K562 (cell line): ENCODE measurements at regions not wholly inside any gene's neighbourhood (a gene's known extent, or its start where the extent isn't known, plus 50 kb on each side); places are given as distances from the start of the nearest gene placed in this dataset.

ENCODE experiments used
- PCBP1 ChIP-seq: fragments of 200-400 bp; formaldehyde crosslinking; IDR thresholded peaks from 2 replicates; pipeline ENCODE4 v1.6.1; 2018; ENCODE audit warnings: mild to moderate bottlenecking, low read depth, low read length; ENCODE audit not compliant: poor library complexity, severe bottlenecking
- POLR2A ChIP-seq: fragments of 450-650 bp; conservative IDR thresholded peaks from 2 replicates; pipeline ENCODE4 v1.6.1; 2016
- TF ChIP-seq, protein P1 (sequence below): sonication (generic); formaldehyde crosslinking; IDR thresholded peaks from 2 replicates; pipeline ENCODE4 v1.5.0; 2020; ENCODE audit warnings: missing genetic modification reagents

DNA sequence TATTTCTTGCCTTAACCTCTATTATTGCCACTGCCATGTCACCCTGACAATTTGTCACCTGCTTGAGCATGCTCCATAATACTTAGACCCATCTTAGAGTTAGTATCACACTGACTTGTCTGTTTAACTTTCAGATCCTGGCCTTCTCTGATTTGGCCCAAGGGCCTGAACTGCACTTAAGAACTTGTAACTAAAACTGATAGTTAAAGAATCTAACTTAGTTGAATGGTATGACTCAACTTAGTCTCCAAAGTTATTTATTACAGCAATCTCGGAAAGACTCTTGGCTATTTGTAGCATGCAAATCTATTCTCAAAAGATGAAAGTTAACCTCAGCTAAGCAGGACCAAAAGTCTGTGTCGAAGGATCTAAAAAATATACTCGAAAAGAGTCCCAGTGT lies 72.3 kb downstream of the IGSF1 start:
- TF ChIP-seq PCBP1 (no peak), POLR2A (no peak)
- TF ChIP-seq, protein P1, sequence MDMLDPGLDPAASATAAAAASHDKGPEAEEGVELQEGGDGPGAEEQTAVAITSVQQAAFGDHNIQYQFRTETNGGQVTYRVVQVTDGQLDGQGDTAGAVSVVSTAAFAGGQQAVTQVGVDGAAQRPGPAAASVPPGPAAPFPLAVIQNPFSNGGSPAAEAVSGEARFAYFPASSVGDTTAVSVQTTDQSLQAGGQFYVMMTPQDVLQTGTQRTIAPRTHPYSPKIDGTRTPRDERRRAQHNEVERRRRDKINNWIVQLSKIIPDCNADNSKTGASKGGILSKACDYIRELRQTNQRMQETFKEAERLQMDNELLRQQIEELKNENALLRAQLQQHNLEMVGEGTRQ (CRISPR knock-in tag): no peak
